Left ventricle myocardium inferior (tissue), 1 donor: ENCODE measurements at regions not wholly inside any gene's neighbourhood (a gene's known extent, or its start where the extent isn't known, plus 50 kb on each side); places are given as distances from the start of the nearest gene placed in this dataset.

Experiments
- DNase-seq: peaks from one replicate; pipeline ENCODE4 v3.0.0-alpha.2; 2020
- H3K27ac ChIP-seq: fragments of 200-600 bp; replicated peaks from 2 replicates; pipeline ENCODE4 v1.8.0; 2021
- H3K27me3 ChIP-seq: fragments of 200-600 bp; 2 replicates; pipeline ENCODE4 v1.8.0; 2021; ENCODE audit warnings: low read depth
- H3K36me3 ChIP-seq: fragments of 200-600 bp; 2 replicates; pipeline ENCODE4 v1.8.0; 2021
- H3K4me1 ChIP-seq: fragments of 200-600 bp; 2 replicates; pipeline ENCODE4 v1.8.0; 2021
- H3K4me3 ChIP-seq: fragments of 200-600 bp; 2 replicates; pipeline ENCODE4 v1.8.0; 2021; ENCODE audit warnings: mild to moderate bottlenecking, moderate library complexity
- H3K9me3 ChIP-seq: fragments of 200-600 bp; replicated peaks from 2 replicates; pipeline ENCODE4 v1.8.0; 2021
- intact Hi-C: fragments of 100-400 bp; cut with micrococcal nuclease; formaldehyde crosslinking; loops from one replicate; pipeline ENCODE4 v1.11.0; 2022
- TF ChIP-seq, protein P1 (sequence below): fragments of 200-600 bp; IDR thresholded peaks from 2 replicates; pipeline ENCODE4 v1.8.0; 2021; ENCODE audit warnings: antibody characterized with exemption, mild to moderate bottlenecking, borderline replicate concordance
- donor health status: DM: no; HTN: yes; CAD: no; lungs with severe emphysema.

DNA sequence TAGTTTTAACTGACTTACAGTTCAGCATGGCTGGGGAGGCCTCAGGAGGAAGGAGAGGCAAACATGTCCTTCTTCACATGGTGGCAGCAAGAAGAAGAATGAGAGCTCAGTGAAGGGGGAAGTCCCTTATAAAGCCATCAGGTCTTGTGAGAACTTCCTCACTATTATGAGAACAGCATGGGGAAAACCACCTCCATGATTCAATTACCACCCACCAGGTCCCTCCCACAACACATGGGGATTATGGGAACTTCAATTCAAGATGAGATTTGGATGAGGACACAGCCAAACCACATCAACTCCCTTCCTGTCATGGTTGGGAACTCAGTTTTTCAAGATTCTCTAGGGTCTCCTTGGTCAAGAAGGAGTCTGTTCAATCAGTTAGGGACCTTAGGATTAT lies 432.9 kb upstream of the CNTN5 start:
- H3K4me3 ChIP-seq, result no peak overlapping the region
- no peaks in the 10 kb centered on the region for H3K9me3 ChIP-seq
- TF ChIP-seq, protein P1, sequence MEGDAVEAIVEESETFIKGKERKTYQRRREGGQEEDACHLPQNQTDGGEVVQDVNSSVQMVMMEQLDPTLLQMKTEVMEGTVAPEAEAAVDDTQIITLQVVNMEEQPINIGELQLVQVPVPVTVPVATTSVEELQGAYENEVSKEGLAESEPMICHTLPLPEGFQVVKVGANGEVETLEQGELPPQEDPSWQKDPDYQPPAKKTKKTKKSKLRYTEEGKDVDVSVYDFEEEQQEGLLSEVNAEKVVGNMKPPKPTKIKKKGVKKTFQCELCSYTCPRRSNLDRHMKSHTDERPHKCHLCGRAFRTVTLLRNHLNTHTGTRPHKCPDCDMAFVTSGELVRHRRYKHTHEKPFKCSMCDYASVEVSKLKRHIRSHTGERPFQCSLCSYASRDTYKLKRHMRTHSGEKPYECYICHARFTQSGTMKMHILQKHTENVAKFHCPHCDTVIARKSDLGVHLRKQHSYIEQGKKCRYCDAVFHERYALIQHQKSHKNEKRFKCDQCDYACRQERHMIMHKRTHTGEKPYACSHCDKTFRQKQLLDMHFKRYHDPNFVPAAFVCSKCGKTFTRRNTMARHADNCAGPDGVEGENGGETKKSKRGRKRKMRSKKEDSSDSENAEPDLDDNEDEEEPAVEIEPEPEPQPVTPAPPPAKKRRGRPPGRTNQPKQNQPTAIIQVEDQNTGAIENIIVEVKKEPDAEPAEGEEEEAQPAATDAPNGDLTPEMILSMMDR, result no peak
- no peaks in the 10 kb centered on the region for H3K27me3 ChIP-seq
- intact Hi-C loops, result no loop called here
- H3K27ac ChIP-seq, result no peak overlapping the region
- DNase-seq, result no peak
- H3K36me3 ChIP-seq, result no peaks in the 10 kb centered on the region
- no peaks in the 10 kb centered on the region for H3K4me1 ChIP-seq

DNA sequence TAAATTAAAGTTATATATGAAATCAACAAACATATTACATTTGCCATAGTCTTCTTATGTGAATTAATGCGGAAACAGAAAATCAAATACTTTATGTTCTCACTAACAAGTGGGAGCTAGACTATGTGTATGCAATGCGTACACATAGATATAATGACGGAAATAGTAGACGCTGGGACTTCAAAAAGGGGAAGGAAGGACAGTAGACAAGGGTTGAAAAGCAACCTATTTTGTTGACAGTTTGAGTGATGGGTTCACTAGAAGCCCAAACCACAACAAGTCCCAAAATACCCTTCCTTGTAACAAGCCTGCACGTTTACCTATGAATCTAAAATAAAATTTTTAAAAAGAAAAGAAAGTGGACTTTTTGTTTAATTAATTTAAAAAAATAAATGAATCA lies 430.8 kb upstream of the CNTN5 start:
- TF ChIP-seq, protein P1, result no peak
- Histone ChIP-seq H3K9me3 (peaks cover 20% of the 10 kb centered on the region), H3K27ac (no peak overlapping the region), H3K4me3 (no peak overlapping the region), H3K27me3 (no peaks in the 10 kb centered on the region), H3K4me1 (no peaks in the 10 kb centered on the region), H3K36me3 (no peaks in the 10 kb centered on the region)
- DNase-seq, result no peak
- intact Hi-C loops, result no loop called here

DNA sequence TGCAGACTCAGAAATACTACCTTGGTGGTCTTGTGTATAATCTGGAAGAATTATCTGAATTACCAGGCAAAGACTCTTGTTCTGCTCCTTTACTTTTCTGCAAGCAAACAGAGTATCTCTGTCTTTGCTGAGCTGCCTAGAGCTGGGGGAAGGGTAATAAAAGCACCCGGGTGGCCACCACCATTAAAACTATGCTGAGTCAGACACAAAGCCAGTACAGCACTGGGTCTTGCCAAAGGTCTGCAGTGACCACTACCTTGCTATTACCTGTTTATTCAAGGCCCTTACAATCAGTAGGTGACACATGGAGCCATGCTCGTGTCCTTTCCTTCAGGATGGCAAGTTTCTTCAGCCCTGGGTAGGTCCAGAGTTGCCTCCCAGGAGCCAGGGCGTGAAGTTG lies 420.6 kb upstream of the CNTN5 start:
- DNase-seq, result no peak
- intact Hi-C loops, result no loop called here
- Histone ChIP-seq H3K27ac (no peak overlapping the region), H3K36me3 (no peaks in the 10 kb centered on the region), H3K27me3 (no peaks in the 10 kb centered on the region), H3K4me3 (no peak overlapping the region), H3K4me1 (no peaks in the 10 kb centered on the region), H3K9me3 (peaks cover 14% of the 10 kb centered on the region)
- TF ChIP-seq, protein P1, result no peak

DNA sequence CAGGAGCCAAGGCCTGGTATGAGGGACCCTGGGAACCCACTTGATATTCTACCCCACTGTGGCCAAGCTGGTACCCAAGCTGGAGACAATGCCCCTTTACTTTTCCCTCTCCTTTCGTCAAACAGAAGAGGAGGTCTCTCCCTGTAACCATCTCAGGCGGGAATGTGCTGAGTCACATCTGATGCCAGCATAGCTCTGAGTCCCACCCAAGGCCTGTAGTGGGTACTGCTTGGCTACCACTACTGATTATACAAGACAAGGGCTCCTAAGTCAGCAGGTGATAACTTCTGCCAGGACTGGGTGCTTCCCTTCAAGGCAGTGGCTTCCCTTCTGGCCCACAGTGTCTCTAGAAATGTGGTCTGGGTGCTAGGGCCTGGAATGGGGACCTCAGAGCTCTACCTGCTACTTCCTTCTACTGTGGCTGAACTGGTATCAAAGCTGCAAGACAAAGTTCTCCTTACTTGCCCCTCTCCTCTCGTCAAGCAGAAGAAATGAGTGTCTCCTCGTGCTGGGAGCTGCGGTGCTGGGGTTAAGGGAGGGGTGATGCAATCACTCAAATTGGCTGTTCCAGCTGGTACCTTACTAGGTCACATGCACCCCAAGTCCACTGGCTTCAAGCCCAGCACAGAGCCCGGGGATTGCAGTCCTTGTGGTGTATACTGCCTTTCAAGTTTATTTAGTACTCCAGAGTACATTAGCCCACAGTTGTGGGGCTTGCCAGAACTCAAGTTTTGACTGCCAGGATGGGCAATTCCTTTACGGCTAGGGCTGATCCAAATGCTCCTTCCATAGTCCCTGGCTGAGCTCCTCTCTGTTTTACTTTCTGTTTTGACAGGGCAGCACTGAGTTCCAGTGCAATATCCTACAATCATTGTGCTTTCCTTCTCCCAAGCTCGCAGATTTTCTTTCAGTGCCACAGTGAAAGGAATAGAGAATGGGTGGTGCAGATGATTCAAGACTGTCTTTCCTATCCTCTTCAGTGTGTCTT lies 419.7 kb upstream of the CNTN5 start:
- no peak for DNase-seq
- intact Hi-C loops, result no loop called here

DNA sequence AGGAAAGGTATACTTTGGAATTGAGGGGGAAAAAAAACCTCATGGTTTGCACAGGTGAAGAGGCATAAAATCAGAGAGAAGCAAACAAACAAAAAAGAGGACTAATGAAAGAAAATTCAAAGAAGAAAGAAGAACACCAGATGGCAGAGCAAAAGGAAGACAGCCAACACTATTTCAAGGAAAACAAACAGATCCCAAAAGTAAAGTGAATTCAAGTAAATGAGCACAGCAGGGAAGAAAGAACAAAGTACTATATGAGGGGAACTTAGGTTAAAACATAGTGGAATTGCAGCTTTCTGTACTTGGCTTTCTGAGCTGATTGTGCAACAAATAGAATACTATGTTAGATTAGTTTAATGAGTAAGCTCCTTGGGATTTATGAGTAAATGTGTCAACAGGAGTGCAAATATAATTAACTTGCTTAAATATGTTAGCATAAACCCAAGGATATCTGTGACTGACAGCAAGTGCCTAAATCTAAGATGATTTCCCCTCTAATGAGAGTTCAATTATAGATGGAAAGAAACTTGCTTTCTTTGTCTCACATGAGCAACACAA lies 404.6 kb upstream of the CNTN5 start:
- DNase-seq, result no peak
- no peak overlapping the region for H3K27ac ChIP-seq
- H3K27me3 ChIP-seq, result no peaks in the 10 kb centered on the region
- H3K9me3 ChIP-seq, result peaks cover 33% of the 10 kb centered on the region
- no peak overlapping the region for H3K4me3 ChIP-seq
- no peaks in the 10 kb centered on the region for H3K36me3 ChIP-seq
- intact Hi-C loops, result no loop called here
- TF ChIP-seq, protein P1, result no peak
- no peaks in the 10 kb centered on the region for H3K4me1 ChIP-seq

More for the DNA sequence above, 419.7 kb upstream of the CNTN5 start:
- Histone ChIP-seq H3K27ac (no peak overlapping the region), H3K4me1 (no peaks in the 10 kb centered on the region), H3K27me3 (no peaks in the 10 kb centered on the region), H3K4me3 (no peak overlapping the region), H3K36me3 (no peaks in the 10 kb centered on the region), H3K9me3 (peaks cover 7% of the 10 kb centered on the region)
- TF ChIP-seq, protein P1, result no peak
